GM12891 (cell line): ENCODE measurements at regions not wholly inside any gene's neighbourhood (a gene's known extent, or its start where the extent isn't known, plus 50 kb on each side); places are given as distances from the start of the nearest gene placed in this dataset.

ENCODE experiments used
- DNase-seq: peaks from one replicate; pipeline ENCODE4 v3.0.0; 2011; ENCODE audit warnings: low spot score; ENCODE audit not compliant: insufficient read length
- FAIRE-seq: peaks from 2 replicates; lab custom pipeline; 2011; peaks lifted over from hg19 to GRCh38; lab: Jason Lieb, UNC
- PAX5 ChIP-seq: IDR thresholded peaks from 2 replicates; pipeline ENCODE4 v1.6.1; 2011; ENCODE audit warnings: low read length, moderate library complexity, mild to moderate bottlenecking; ENCODE audit not compliant: insufficient read depth, severe bottlenecking
- POLR2A ChIP-seq: IDR thresholded peaks from 2 replicates; pipeline ENCODE4 v1.6.1; 2011; ENCODE audit warnings: low read depth, low read length, control low read depth
- POLR2AphosphoS5 ChIP-seq: IDR thresholded peaks from 2 replicates; pipeline ENCODE4 v1.6.1; 2011; ENCODE audit warnings: low read depth, low read length, control low read depth
- POU2F2 ChIP-seq: IDR thresholded peaks from 2 replicates; pipeline ENCODE4 v1.6.1; 2011; ENCODE audit warnings: low read depth, mild to moderate bottlenecking, control low read depth, low read length, moderate library complexity
- SPI1 ChIP-seq: IDR thresholded peaks from 2 replicates; pipeline ENCODE4 v1.6.1; 2011; ENCODE audit warnings: low read depth, low read length, control low read depth
- TAF1 ChIP-seq: IDR thresholded peaks from 2 replicates; pipeline ENCODE4 v1.6.1; 2011; ENCODE audit warnings: low read depth, low read length, control low read depth

- FAIRE-seq (no peak), DNase-seq (no peak)
- TF ChIP-seq POU2F2 (no peak), SPI1 (no peak), POLR2A (no peak), POLR2AphosphoS5 (no peak), TAF1 (no peak), PAX5 (no peak)
These were observed 393.4 kb downstream of the MIAT start for GRCh38 chr22:27050771-27051170.

- no peak for FAIRE-seq
- no peak for DNase-seq
- TF ChIP-seq TAF1: no peak
- no peak for TF ChIP-seq POU2F2
- TF ChIP-seq SPI1: no peak
- no peak for TF ChIP-seq POLR2AphosphoS5
- TF ChIP-seq POLR2A: no peak
- TF ChIP-seq PAX5: no peak
These were observed 394.0 kb downstream of the MIAT start for GRCh38 chr22:27051407-27051806.

- no peak for TF ChIP-seq POLR2AphosphoS5
- no peak for TF ChIP-seq SPI1
- TF ChIP-seq TAF1: no peak
- no peak for TF ChIP-seq POLR2A
- TF ChIP-seq POU2F2: no peak
- DNase-seq: no peak
- FAIRE-seq: no peak
These were observed 400.3 kb downstream of the MIAT start for GRCh38 chr22:27057717-27058116.

GRCh38 chr22:27060190-27060589, 402.8 kb downstream of the MIAT start:
- TF ChIP-seq TAF1: no peak
- no peak for TF ChIP-seq POLR2A
- no peak for TF ChIP-seq SPI1
- no peak for TF ChIP-seq POU2F2
- TF ChIP-seq POLR2AphosphoS5: no peak
- TF ChIP-seq PAX5: no peak
- no peak for DNase-seq
- FAIRE-seq: no peak

GRCh38 chr22:27062910-27063309, 405.5 kb downstream of the MIAT start:
- no peak for FAIRE-seq

GRCh38 chr22:27063406-27063805, 406.0 kb downstream of the MIAT start:
- no peak for FAIRE-seq
- no peak for TF ChIP-seq PAX5
- no peak for TF ChIP-seq POU2F2
- TF ChIP-seq POLR2AphosphoS5: no peak
- no peak for TF ChIP-seq SPI1
- TF ChIP-seq TAF1: no peak
- no peak for TF ChIP-seq POLR2A
- no peak for DNase-seq

More at GRCh38 chr22:27062910-27063309, 405.5 kb downstream of the MIAT start:
- no peak for DNase-seq
- no peak for TF ChIP-seq POLR2AphosphoS5
- no peak for TF ChIP-seq POLR2A
- no peak for TF ChIP-seq TAF1
- no peak for TF ChIP-seq SPI1
- TF ChIP-seq PAX5: no peak
- no peak for TF ChIP-seq POU2F2

GRCh38 chr22:27063841-27064240, 406.5 kb downstream of the MIAT start:
- DNase-seq (no peak), FAIRE-seq (no peak)
- TF ChIP-seq POU2F2 (no peak), POLR2AphosphoS5 (no peak), SPI1 (no peak), PAX5 (no peak), TAF1 (no peak), POLR2A (no peak)

- TF ChIP-seq POU2F2: no peak
- TF ChIP-seq POLR2A: no peak
- no peak for DNase-seq
- FAIRE-seq: no peak
These were observed 407.0 kb downstream of the MIAT start for GRCh38 chr22:27064386-27064785.

GRCh38 chr22:27065279-27065678, 407.9 kb downstream of the MIAT start:
- no peak for TF ChIP-seq PAX5
- no peak for TF ChIP-seq POLR2A
- TF ChIP-seq POLR2AphosphoS5: no peak
- TF ChIP-seq TAF1: no peak
- no peak for TF ChIP-seq POU2F2
- TF ChIP-seq SPI1: no peak
- FAIRE-seq (no peak), DNase-seq (no peak)

GRCh38 chr22:27066856-27067255, 409.5 kb downstream of the MIAT start:
- TF ChIP-seq POU2F2 (no peak), TAF1 (no peak), PAX5 (no peak), POLR2A (no peak), SPI1 (no peak), POLR2AphosphoS5 (no peak)
- DNase-seq (no peak), FAIRE-seq (no peak)
